Bronchial epithelial cell (primary cell): ENCODE measurements at regions not wholly inside any gene's neighbourhood (a gene's known extent, or its start where the extent isn't known, plus 50 kb on each side); places are given as distances from the start of the nearest gene placed in this dataset.

ENCODE experiments used
- DNase-seq: peaks from one replicate; pipeline ENCODE4 v3.0.0-alpha.2; 2010; ENCODE audit warnings: low read depth
- FAIRE-seq: peaks from 2 replicates; lab custom pipeline; 2011; peaks lifted over from hg19 to GRCh38; lab: Jason Lieb, UNC
- H3K27me3 ChIP-seq: 2 replicates; pipeline ENCODE4 v1.5.1; 2011; ENCODE audit warnings: low read length; ENCODE audit not compliant: control insufficient read depth, insufficient read depth
- H3K36me3 ChIP-seq: 2 replicates; pipeline ENCODE4 v1.5.1; 2011; ENCODE audit warnings: low read length; ENCODE audit not compliant: control insufficient read depth, insufficient read depth
- H3K4me3 ChIP-seq: 2 replicates; pipeline ENCODE4 v1.5.1; 2011; ENCODE audit warnings: mild to moderate bottlenecking, low read depth, low read length, control low read depth
- CTCF ChIP-seq: IDR thresholded peaks from 2 replicates; pipeline ENCODE4 v1.5.1; 2011; ENCODE audit warnings: mild to moderate bottlenecking, moderate library complexity, low read length, control low read depth, inconsistent platforms; ENCODE audit not compliant: insufficient read depth, severe bottlenecking

GRCh38 chr13:75016225-75016624 lies 465.7 kb downstream of the TBC1D4 start:
- Histone ChIP-seq H3K4me3 (no peak overlapping the region), H3K27me3 (no peaks in the 10 kb centered on the region), H3K36me3 (no peaks in the 10 kb centered on the region)
- FAIRE-seq (no peak), DNase-seq (peak; percentile 21)
- TF ChIP-seq CTCF = no peak

GRCh38 chr13:75013818-75014217 lies 468.2 kb downstream of the TBC1D4 start:
- no peak for TF ChIP-seq CTCF
- FAIRE-seq (no peak), DNase-seq (no peak)
- H3K4me3 ChIP-seq = no peak overlapping the region
- no peaks in the 10 kb centered on the region for H3K27me3 ChIP-seq
- no peaks in the 10 kb centered on the region for H3K36me3 ChIP-seq

GRCh38 chr13:75010941-75011340 lies 471.0 kb downstream of the TBC1D4 start:
- DNase-seq (no peak), FAIRE-seq (no peak)
- H3K36me3 ChIP-seq = no peaks in the 10 kb centered on the region
- no peaks in the 10 kb centered on the region for H3K27me3 ChIP-seq
- TF ChIP-seq CTCF = no peak
- no peak overlapping the region for H3K4me3 ChIP-seq

- H3K4me3 ChIP-seq = no peak overlapping the region
- TF ChIP-seq CTCF = no peak
- no peak for DNase-seq
- no peak for FAIRE-seq
- H3K36me3 ChIP-seq = no peaks in the 10 kb centered on the region
- H3K27me3 ChIP-seq = no peaks in the 10 kb centered on the region
These were observed 473.0 kb downstream of the TBC1D4 start for GRCh38 chr13:75008926-75009325.

- no peak for FAIRE-seq
- Histone ChIP-seq H3K27me3 (no peaks in the 10 kb centered on the region), H3K36me3 (no peaks in the 10 kb centered on the region), H3K4me3 (no peak overlapping the region)
- TF ChIP-seq CTCF = no peak
- DNase-seq = no peak
These were observed 491.0 kb downstream of the TBC1D4 start for GRCh38 chr13:74990992-74991391.

- TF ChIP-seq CTCF = no peak
- H3K36me3 ChIP-seq = no peaks in the 10 kb centered on the region
- no peak for FAIRE-seq
- peak; percentile 20 for DNase-seq
- H3K27me3 ChIP-seq = no peaks in the 10 kb centered on the region
- H3K4me3 ChIP-seq = no peak overlapping the region
These were observed 494.8 kb downstream of the TBC1D4 start for GRCh38 chr13:74987124-74987690.
